GM23338 (cell line): ENCODE measurements at regions not wholly inside any gene's neighbourhood (a gene's known extent, or its start where the extent isn't known, plus 50 kb on each side); places are given as distances from the start of the nearest gene placed in this dataset.

ENCODE experiments used
- ATAC-seq: fragments of 200-7000 bp; cut with Tn5 transposase; 3 replicates; pipeline ENCODE4 v1.9.1; 2020
- DNase-seq: peaks from one replicate; pipeline ENCODE4 v3.0.0-alpha.2; 2015; ENCODE audit warnings: low spot score
- H2AFZ ChIP-seq: fragments of 200-600 bp; sonication (generic); 2 replicates; pipeline ENCODE4 v1.8.0; 2016; ENCODE audit warnings: antibody characterized with exemption, mild to moderate bottlenecking, moderate library complexity
- H3F3A ChIP-seq: fragments of 200-600 bp; sonication (generic); replicated peaks from 2 replicates; pipeline ENCODE4 v1.8.0; 2017; ENCODE audit warnings: antibody characterized with exemption, mixed run types, low read depth
- H3K27ac ChIP-seq: fragments of 200-600 bp; sonication (generic); 2 replicates; pipeline ENCODE4 v1.6.1; 2016; ENCODE audit warnings: low read depth
- H3K27me3 ChIP-seq: fragments of 200-600 bp; sonication (generic); 2 replicates; pipeline ENCODE4 v1.8.0; 2016; ENCODE audit warnings: mild to moderate bottlenecking, mixed run types, moderate library complexity; ENCODE audit not compliant: insufficient read depth
- H3K36me3 ChIP-seq: fragments of 200-600 bp; sonication (generic); 2 replicates; pipeline ENCODE4 v1.8.0; 2016; ENCODE audit warnings: mild to moderate bottlenecking; ENCODE audit not compliant: insufficient read depth
- H3K4me1 ChIP-seq: fragments of 200-600 bp; sonication (generic); 2 replicates; pipeline ENCODE4 v1.8.0; 2016; ENCODE audit warnings: mild to moderate bottlenecking, moderate library complexity; ENCODE audit not compliant: insufficient read depth
- H3K4me2 ChIP-seq: fragments of 200-600 bp; sonication (generic); 2 replicates; pipeline ENCODE4 v1.7.1; 2017; ENCODE audit warnings: mixed run types
- H3K4me3 ChIP-seq: fragments of 200-600 bp; sonication (generic); 2 replicates; pipeline ENCODE4 v1.6.1; 2016; ENCODE audit warnings: mixed run types
- H3K79me2 ChIP-seq: fragments of 200-600 bp; sonication (generic); replicated peaks from 2 replicates; pipeline ENCODE4 v1.8.0; 2017; ENCODE audit warnings: mild to moderate bottlenecking; ENCODE audit not compliant: insufficient read depth
- H3K9me2 ChIP-seq: fragments of 200-600 bp; sonication (generic); 2 replicates; pipeline ENCODE4 v1.8.0; 2017; ENCODE audit not compliant: insufficient read depth
- H4K20me1 ChIP-seq: fragments of 200-600 bp; sonication (generic); replicated peaks from 2 replicates; pipeline ENCODE4 v1.8.0; 2017; ENCODE audit warnings: mild to moderate bottlenecking; ENCODE audit not compliant: insufficient read depth
- H3K27ac Mint-ChIP-seq: 2 replicates; pipeline ENCODE4 v1.8.0; 2020; ENCODE audit warnings: inconsistent platforms, mild to moderate bottlenecking, moderate library complexity, mixed read lengths
- H3K27me3 Mint-ChIP-seq: 3 replicates; pipeline ENCODE4 v1.8.0; 2022; ENCODE audit warnings: low read depth, mild to moderate bottlenecking, moderate library complexity, mixed read lengths, inconsistent platforms; ENCODE audit not compliant: insufficient read depth, poor library complexity
- H3K36me3 Mint-ChIP-seq: 3 replicates; pipeline ENCODE4 v1.8.0; 2021; ENCODE audit warnings: low read depth, mild to moderate bottlenecking, inconsistent platforms, moderate library complexity, mixed read lengths
- H3K4me1 Mint-ChIP-seq: 3 replicates; pipeline ENCODE4 v1.8.0; 2020; ENCODE audit warnings: mild to moderate bottlenecking, inconsistent platforms, mixed read lengths
- H3K4me3 Mint-ChIP-seq: 3 replicates; pipeline ENCODE4 v1.8.0; 2021; ENCODE audit warnings: moderate library complexity, mild to moderate bottlenecking, inconsistent platforms, mixed read lengths
- H3K9me3 Mint-ChIP-seq: 3 replicates; pipeline ENCODE4 v1.8.0; 2020; ENCODE audit warnings: moderate library complexity, mild to moderate bottlenecking, inconsistent platforms, mixed read lengths
- CREB1 ChIP-seq: fragments of 250-450 bp; sonication (Bioruptor Pico); IDR thresholded peaks from 2 replicates; pipeline ENCODE4 v1.5.0; 2020; ENCODE audit warnings: low read depth, mild to moderate bottlenecking, moderate library complexity
- ETS1 ChIP-seq: IDR thresholded peaks from 2 replicates; pipeline ENCODE4 v1.6.1; 2016; ENCODE audit warnings: antibody characterized with exemption
- EZH2 ChIP-seq: fragments of 200-600 bp; sonication (generic); IDR thresholded peaks from one replicate; pipeline ENCODE4 v1.8.0; 2017; ENCODE audit warnings: antibody characterized with exemption, mild to moderate bottlenecking, low read depth; ENCODE audit not compliant: unreplicated experiment
- EZH2phosphoT487 ChIP-seq: fragments of 200-600 bp; sonication (generic); IDR thresholded peaks from one replicate; pipeline ENCODE4 v1.8.1; 2018; ENCODE audit warnings: antibody characterized with exemption; ENCODE audit not compliant: unreplicated experiment
- JUNB ChIP-seq: IDR thresholded peaks from one replicate; pipeline ENCODE4 v1.6.1; 2016; ENCODE audit warnings: antibody characterized with exemption; ENCODE audit not compliant: unreplicated experiment
- NANOG ChIP-seq: IDR thresholded peaks from 2 replicates; pipeline ENCODE4 v1.6.1; 2016; ENCODE audit warnings: antibody characterized with exemption, borderline replicate concordance
- POLR2AphosphoS5 ChIP-seq: IDR thresholded peaks from 2 replicates; pipeline ENCODE4 v1.6.1; 2016; ENCODE audit warnings: antibody characterized with exemption, low read depth
- REST ChIP-seq: IDR thresholded peaks from one replicate; pipeline ENCODE4 v1.6.1; 2018; ENCODE audit warnings: antibody characterized with exemption; ENCODE audit not compliant: unreplicated experiment
- STAT1 ChIP-seq: IDR thresholded peaks from one replicate; pipeline ENCODE4 v1.6.1; 2016; ENCODE audit warnings: antibody characterized with exemption; ENCODE audit not compliant: unreplicated experiment
- ZNF114 ChIP-seq: fragments of 250-450 bp; sonication (Bioruptor Pico); IDR thresholded peaks from 2 replicates; pipeline ENCODE4 v1.5.0; 2020; ENCODE audit warnings: mild to moderate bottlenecking, moderate library complexity
- ZNF462 ChIP-seq: fragments of 250-450 bp; sonication (Bioruptor Pico); IDR thresholded peaks from 2 replicates; pipeline ENCODE4 v1.5.0; 2020; ENCODE audit warnings: mild to moderate bottlenecking, moderate library complexity

GRCh38 chr2:168394262-168394661 lies 61.8 kb upstream of the CERS6 start (continued):
- TF ChIP-seq ETS1 (no peak), CREB1 (CRISPR knock-in tag) (no peak), EZH2 (no peak), ZNF114 (CRISPR knock-in tag) (no peak), REST (no peak), NANOG (no peak), JUNB (no peak)

- no peaks in the 10 kb centered on the region for H3F3A ChIP-seq
- H4K20me1 ChIP-seq = no peaks in the 10 kb centered on the region
- Mint-ChIP-seq H3K27ac (no peak overlapping the region), H3K27me3 (no peaks in the 10 kb centered on the region), H3K4me3 (no peak overlapping the region), H3K4me1 (no peaks in the 10 kb centered on the region), H3K36me3 (no peaks in the 10 kb centered on the region), H3K9me3 (no peaks in the 10 kb centered on the region; the same call in 2 of the 3 replicates)
- no peak overlapping the region for H3K4me3 ChIP-seq
- H3K27me3 ChIP-seq = no peaks in the 10 kb centered on the region
- H3K9me2 ChIP-seq = no peaks in the 10 kb centered on the region
- no peak overlapping the region for H3K27ac ChIP-seq
- no peaks in the 10 kb centered on the region for H3K36me3 ChIP-seq
- no peaks in the 10 kb centered on the region for H3K4me1 ChIP-seq
- H3K79me2 ChIP-seq = no peaks in the 10 kb centered on the region
- ATAC-seq (no peak), DNase-seq (no peak)
- no peak overlapping the region for H2AFZ ChIP-seq
- H3K4me2 ChIP-seq = no peak overlapping the region
- TF ChIP-seq POLR2AphosphoS5 (no peak), EZH2 (no peak), STAT1 (no peak), CREB1 (CRISPR knock-in tag) (no peak), EZH2phosphoT487 (no peak), ZNF462 (CRISPR knock-in tag) (no peak), REST (no peak), JUNB (no peak)
Observed at GRCh38 chr2:168396131-168396530, 59.9 kb upstream of the CERS6 start.
